H54 (cell line): ENCODE measurements at regions not wholly inside any gene's neighbourhood (a gene's known extent, or its start where the extent isn't known, plus 50 kb on each side); places are given as distances from the start of the nearest gene placed in this dataset.
A peak's percentile ranks its signal among the peaks of the same experiment; 100 is the strongest.
"Not testable (repeated sequence)": the region's sequence is repeated elsewhere in the genome, so short reads cannot be mapped to it uniquely, and the experiment has no call there.

Experiments
- DNase-seq: peaks from one replicate; pipeline ENCODE4 v3.0.0; 2011; ENCODE audit warnings: low spot score, mixed read lengths; ENCODE audit not compliant: insufficient read length
- FAIRE-seq: peaks from 3 replicates; lab custom pipeline; 2011; peaks lifted over from hg19 to GRCh38; lab: Jason Lieb, UNC
- POLR2A ChIP-seq: IDR thresholded peaks from 2 replicates; pipeline ENCODE4 v1.6.1; 2011; ENCODE audit warnings: low read depth, mild to moderate bottlenecking, low read length

- DNase-seq (no peak), FAIRE-seq (no peak)
- TF ChIP-seq POLR2A, result no peak
Observed at GRCh38 chr6:9257215-9257614, 821.9 kb upstream of the SLC35B3 start.

DNA sequence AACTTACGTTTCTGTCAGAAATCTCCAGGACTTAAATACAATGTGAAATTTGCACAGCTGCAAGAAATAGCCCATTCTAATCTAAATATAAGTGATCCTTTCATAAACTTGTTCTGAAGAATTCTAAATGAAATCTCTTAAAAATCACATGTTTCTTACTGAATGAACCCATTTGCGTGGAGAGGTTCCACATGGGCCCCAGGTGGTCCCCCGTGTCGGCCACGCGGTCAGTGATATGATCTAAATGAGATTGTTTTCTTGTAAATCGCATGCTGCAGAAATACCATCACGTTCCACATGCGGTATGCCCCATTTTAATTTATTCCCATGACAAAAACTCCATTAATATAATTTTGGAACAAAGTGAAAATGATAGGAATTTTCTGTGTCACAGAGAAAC lies 818.9 kb upstream of the SLC35B3 start:
- TF ChIP-seq POLR2A, result no peak
- FAIRE-seq (no peak), DNase-seq (no peak)

GRCh38 chr6:9252799-9253198 lies 817.5 kb upstream of the SLC35B3 start:
- FAIRE-seq, result no peak
- no peak for DNase-seq
- TF ChIP-seq POLR2A, result no peak

- no peak for TF ChIP-seq POLR2A
- DNase-seq (no peak), FAIRE-seq (peak; percentile 92)
Observed at GRCh38 chr6:9250852-9251251, 815.5 kb upstream of the SLC35B3 start.

DNA sequence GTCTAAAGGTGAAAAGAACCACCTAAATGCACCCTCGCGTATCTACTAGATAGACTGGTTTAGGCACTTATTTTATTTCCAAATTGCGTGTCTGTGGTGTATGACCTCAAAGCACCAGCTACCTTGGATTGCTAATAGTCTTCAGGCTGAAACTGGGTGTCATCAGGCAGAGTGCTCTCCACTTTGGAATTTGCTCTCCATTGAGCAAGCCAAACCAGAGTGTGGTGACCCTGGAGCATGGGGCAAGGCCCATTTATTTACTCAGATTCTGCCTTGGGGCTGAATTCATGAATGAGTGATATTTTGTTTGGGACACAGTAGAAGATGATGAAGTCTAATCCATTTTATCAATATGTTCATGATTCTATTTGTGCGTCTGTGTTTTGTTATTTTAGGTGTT lies 812.8 kb upstream of the SLC35B3 start:
- no peak for FAIRE-seq
- no peak for TF ChIP-seq POLR2A
- no peak for DNase-seq

GRCh38 chr6:9240861-9241260 lies 805.5 kb upstream of the SLC35B3 start:
- DNase-seq, result no peak
- no peak for FAIRE-seq
- no peak for TF ChIP-seq POLR2A

DNA sequence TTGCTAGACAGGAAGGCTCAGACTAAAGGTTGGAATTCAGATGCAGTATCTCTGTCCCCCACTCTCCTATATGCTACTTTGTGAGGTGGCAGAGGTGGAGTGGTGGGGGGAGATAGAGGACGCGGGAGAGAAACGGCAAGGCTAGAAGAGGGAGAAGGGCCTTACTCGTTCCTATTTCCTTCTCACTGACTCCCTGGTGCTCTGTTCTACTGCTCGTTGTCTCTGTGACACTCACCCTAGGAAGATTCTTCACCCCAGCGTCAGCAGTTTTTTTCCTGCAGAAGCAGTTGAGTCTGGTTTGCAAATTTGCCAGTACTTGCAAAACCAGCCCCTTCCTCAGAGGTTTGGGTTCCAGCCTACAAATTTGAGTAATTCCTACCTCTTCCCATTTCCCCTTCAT lies 801.1 kb upstream of the SLC35B3 start:
- no peak for FAIRE-seq
- no peak for DNase-seq
- no peak for TF ChIP-seq POLR2A

DNA sequence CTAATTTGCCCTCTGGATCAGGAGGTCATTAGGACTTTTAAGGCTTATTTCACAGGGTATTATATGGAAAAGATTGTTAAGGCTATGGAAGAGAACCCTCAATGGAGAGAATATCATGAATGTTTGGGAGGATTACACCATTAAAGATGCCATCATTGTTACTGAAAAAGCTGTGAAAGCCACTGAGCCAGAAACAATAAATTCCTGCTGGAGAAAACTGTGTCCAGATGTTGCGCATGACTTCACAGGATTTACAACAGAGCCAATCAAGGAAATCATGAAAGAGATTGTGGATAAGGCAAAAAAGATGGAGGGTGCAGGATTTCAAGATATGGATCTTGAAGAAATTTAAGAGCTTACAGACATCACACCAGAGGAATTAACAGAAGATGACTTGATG lies 798.3 kb upstream of the SLC35B3 start:
- no peak for TF ChIP-seq POLR2A
- FAIRE-seq, result no peak
- DNase-seq, result no peak

DNA sequence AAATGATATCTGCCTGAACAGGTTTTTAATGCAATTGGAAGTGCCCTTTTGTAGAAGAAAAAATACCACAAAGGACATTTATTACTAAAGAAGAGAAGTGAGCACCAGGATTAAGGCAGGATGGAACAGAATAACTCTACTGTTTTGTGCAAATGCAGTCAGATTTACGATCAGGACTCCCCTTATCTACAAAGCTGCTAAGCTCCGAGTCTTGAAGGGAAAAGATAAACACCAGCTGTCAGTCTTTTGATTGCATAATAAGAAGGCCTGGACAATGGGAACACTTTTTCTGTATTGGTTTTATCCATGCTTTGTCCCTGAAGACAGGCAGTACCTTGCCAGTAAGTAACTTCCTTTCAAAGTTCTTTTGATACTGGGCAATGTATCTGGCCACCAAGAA lies 797.9 kb upstream of the SLC35B3 start:
- no peak for FAIRE-seq
- TF ChIP-seq POLR2A, result no peak
- DNase-seq, result no peak

DNA sequence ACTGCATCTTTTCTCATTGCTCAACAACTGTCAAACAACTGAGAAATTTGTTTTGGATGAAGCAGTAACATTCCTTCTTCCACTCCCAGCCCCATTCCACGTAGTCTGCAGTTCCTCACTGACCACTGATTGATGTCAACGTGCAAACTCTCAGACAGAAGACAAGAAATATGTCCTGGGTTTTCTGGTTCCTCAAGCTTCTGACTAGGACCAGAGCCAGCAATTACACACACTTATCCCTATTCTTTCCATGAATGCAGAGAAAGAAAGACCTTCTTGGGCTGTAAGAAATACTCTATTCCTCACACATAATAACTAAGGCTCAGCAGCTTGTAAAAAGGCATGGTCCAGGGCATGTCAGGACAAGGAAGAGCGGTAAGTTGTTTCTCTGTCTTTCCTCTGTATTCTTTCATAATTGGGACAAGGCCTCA lies 790.1 kb upstream of the SLC35B3 start:
- no peak for FAIRE-seq
- no peak for TF ChIP-seq POLR2A
- DNase-seq, result no peak

DNA sequence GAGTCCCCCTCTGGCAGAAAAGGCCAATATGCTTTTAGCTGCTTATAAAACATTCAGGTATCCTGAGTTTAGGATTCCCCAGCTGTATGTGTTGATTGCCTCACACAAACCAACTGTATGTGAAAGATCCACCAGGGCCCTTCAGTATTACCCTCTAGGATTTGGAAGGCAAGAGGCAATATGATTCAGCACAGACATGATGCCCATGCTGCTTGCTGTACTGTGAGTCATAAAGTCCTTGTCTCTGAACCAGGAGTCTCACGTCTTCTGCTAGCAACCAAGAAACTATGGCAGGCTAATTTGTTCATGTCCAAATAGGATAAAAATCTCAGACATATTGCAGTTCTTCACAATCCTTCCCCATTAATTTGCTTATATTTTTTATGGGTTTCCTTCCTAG lies 789.2 kb upstream of the SLC35B3 start:
- no peak for FAIRE-seq
- no peak for DNase-seq
- no peak for TF ChIP-seq POLR2A

DNA sequence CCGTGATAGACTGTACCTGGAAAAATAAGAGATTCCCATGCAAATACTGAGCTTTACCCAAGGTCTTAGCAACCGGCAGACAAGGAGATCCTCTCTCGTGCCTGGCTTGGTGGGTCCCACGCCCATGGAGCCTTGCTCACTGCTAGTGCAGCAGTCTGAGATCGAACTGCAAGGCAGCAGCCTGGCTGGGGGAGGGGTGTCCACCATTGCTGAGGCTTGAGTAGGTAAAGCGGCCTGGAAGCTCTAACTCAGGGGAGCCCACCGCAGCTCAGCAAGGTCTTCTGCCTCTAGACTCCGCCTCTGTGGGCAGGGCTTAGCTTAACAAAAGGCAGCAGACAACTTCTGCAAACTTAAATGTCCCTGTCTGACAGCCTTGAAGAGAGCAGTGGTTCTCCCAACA lies 778.4 kb upstream of the SLC35B3 start:
- FAIRE-seq, DNase-seq: not testable (repeated sequence)

DNA sequence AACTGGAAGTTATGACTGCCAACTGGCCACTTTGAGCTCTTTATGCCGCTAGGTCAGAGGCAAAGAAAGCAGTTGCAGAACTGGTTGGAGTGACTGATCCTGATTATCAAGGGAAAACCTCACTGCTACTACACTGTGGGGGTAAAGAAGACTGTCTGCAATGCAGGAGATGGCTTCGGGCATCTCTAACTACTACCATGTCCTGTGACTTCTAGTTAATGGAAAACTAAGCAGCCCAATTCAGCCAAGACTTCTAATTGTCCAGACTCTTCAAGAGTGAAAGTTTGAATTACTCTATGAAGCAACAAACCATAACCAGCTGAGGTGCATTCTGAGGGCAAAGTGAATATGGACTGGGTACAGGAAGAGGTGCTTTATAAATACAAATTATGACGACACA lies 773.6 kb upstream of the SLC35B3 start:
- FAIRE-seq (no peak), DNase-seq (no peak)
- TF ChIP-seq POLR2A, result no peak

GRCh38 chr6:9205645-9206044 lies 770.3 kb upstream of the SLC35B3 start:
- TF ChIP-seq POLR2A, result no peak
- no peak for DNase-seq

DNA sequence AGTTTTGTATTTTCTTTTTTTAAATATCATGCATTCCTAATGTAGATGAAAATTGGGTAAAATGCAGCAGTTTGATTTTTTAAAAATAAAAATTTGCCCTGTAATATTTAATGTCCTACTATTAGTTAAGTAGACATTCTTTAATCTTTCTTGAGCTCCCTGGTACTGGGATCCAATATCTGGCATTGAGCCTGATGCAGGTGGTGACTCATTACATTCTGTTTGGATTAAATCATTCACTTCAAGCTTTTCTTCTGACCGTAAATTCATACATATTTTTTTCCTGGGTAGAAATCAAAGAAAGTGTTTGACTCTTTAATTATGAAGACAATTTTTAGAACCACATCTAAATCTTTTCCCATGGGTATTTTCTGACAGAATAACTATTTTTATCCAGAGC lies 768.8 kb upstream of the SLC35B3 start:
- DNase-seq, result peak; percentile 19

More at GRCh38 chr6:9205645-9206044, 770.3 kb upstream of the SLC35B3 start:
- FAIRE-seq, result no peak

GRCh38 chr6:9200712-9201111 lies 765.4 kb upstream of the SLC35B3 start:
- no peak for TF ChIP-seq POLR2A
- DNase-seq (no peak), FAIRE-seq (no peak)

More for the DNA sequence above, 768.8 kb upstream of the SLC35B3 start:
- TF ChIP-seq POLR2A, result no peak
- peak; percentile 85 for FAIRE-seq

- no peak for DNase-seq
- TF ChIP-seq POLR2A, result no peak
- no peak for FAIRE-seq
Observed at GRCh38 chr6:9197726-9198125, 762.4 kb upstream of the SLC35B3 start.
